SK-N-SH (cell line): ENCODE measurements at regions not wholly inside any gene's neighbourhood (a gene's known extent, or its start where the extent isn't known, plus 50 kb on each side); places are given as distances from the start of the nearest gene placed in this dataset.

ENCODE experiments used
- CTCF ChIA-PET: fragments of 300-600, 350-600 bp; formaldehyde crosslinking; extraction: SDS; loops from one replicate; lab custom pipeline; 2021; lab: Yijun Ruan, JAX
- POLR2A ChIA-PET: fragments of 350-600 bp; sonication (Branson Sonifier 250); formaldehyde crosslinking; extraction: SDS; loops from one replicate; lab custom pipeline; 2020; ENCODE audit warnings: antibody characterized with exemption, inconsistent platforms; lab: Yijun Ruan, JAX
- DNase-seq: peaks from one replicate; pipeline ENCODE4 v3.0.0; 2012
- H2AFZ ChIP-seq: fragments of 200-600 bp; sonication (generic); 2 replicates; pipeline ENCODE4 v1.8.1; 2016; ENCODE audit warnings: antibody characterized with exemption, mild to moderate bottlenecking, low read depth
- H3F3A ChIP-seq: fragments of 200-600 bp; sonication (generic); replicated peaks from 2 replicates; pipeline ENCODE3; 2016; ENCODE audit warnings: antibody characterized with exemption, mild to moderate bottlenecking; ENCODE audit not compliant: insufficient read depth
- H3K27ac ChIP-seq, 2 experiments: fragments of 200-500 bp in 1 of 2; fragments of 200-600 bp in 1 of 2; sonication (Bioruptor generic) in 1 of 2; sonication (generic), shearing (Covaris generic) in 1 of 2; 2 replicates each; pipeline versions ENCODE4 v1.5.1 to v1.6.1; 2014 to 2016; ENCODE audit warnings: low read depth in 2 of 2, inconsistent platforms in 1 of 2, low read length in 1 of 2, mild to moderate bottlenecking in 1 of 2, mixed read lengths in 1 of 2
- H3K27me3 ChIP-seq: fragments of 200-600 bp; sonication (generic), shearing (Covaris generic); 2 replicates; pipeline ENCODE4 v1.6.1; 2016; ENCODE audit warnings: mixed run types; ENCODE audit not compliant: insufficient read depth
- H3K36me3 ChIP-seq, 2 experiments: fragments of 200-500 bp in 1 of 2; fragments of 200-600 bp in 1 of 2; sonication (Bioruptor generic) in 1 of 2; sonication (generic) in 1 of 2; replicated peaks in 1 of 2; 2 replicates each; pipeline versions ENCODE3 to v1.5.1; 2014 to 2016; ENCODE audit warnings: low read length in 1 of 2, mild to moderate bottlenecking in 1 of 2; ENCODE audit not compliant: insufficient read depth in 2 of 2, control insufficient read depth in 1 of 2
- H3K4me1 ChIP-seq, 2 experiments: fragments of 200-500 bp in 1 of 2; fragments of 200-600 bp in 1 of 2; sonication (Bioruptor generic) in 1 of 2; sonication (generic), shearing (Covaris generic) in 1 of 2; 2 replicates each; pipeline versions ENCODE4 v1.5.1 to v1.6.1; 2014 to 2016; ENCODE audit warnings: low read depth in 1 of 2, low read length in 1 of 2, mixed run types in 1 of 2; ENCODE audit not compliant: insufficient read depth in 2 of 2, control insufficient read depth in 1 of 2
- H3K4me2 ChIP-seq: fragments of 200-600 bp; sonication (generic), shearing (Covaris generic); 2 replicates; pipeline ENCODE4 v1.6.1; 2017; ENCODE audit warnings: mixed run types
- H3K4me3 ChIP-seq, 2 experiments: fragments of 200-500 bp in 1 of 2; fragments of 200-600 bp in 1 of 2; sonication (Bioruptor generic) in 1 of 2; sonication (generic), shearing (Covaris generic) in 1 of 2; 2 replicates each; pipeline versions ENCODE4 v1.5.1 to v1.8.1; 2014 to 2016; ENCODE audit warnings: low read depth in 2 of 2, inconsistent platforms in 1 of 2, low read length in 1 of 2, mild to moderate bottlenecking in 1 of 2, mixed read lengths in 1 of 2, moderate library complexity in 1 of 2
- H3K79me2 ChIP-seq: fragments of 200-600 bp; sonication (generic); 2 replicates; pipeline ENCODE4 v1.8.1; 2017; ENCODE audit warnings: mild to moderate bottlenecking; ENCODE audit not compliant: insufficient read depth
- H3K9ac ChIP-seq: fragments of 200-600 bp; sonication (generic); 2 replicates; pipeline ENCODE4 v1.6.1; 2017; ENCODE audit warnings: mixed run types
- H3K9me2 ChIP-seq: fragments of 200-600 bp; sonication (generic); 2 replicates; pipeline ENCODE4 v1.6.1; 2017; ENCODE audit warnings: mixed run types
- H3K9me3 ChIP-seq: fragments of 200-600 bp; sonication (generic); 2 replicates; pipeline ENCODE4 v1.6.1; 2017; ENCODE audit warnings: mixed run types, mild to moderate bottlenecking, moderate library complexity
- H4K20me1 ChIP-seq: fragments of 200-600 bp; sonication (generic); 2 replicates; pipeline ENCODE4 v1.6.1; 2017; ENCODE audit warnings: mild to moderate bottlenecking, mixed run types; ENCODE audit not compliant: insufficient read depth
- EZH2phosphoT487 ChIP-seq: fragments of 200-600 bp; sonication (generic); IDR thresholded peaks from 2 replicates; pipeline ENCODE4 v1.6.1; 2017; ENCODE audit warnings: low read depth, mixed run types, mild to moderate bottlenecking, antibody characterized with exemption, moderate library complexity, borderline replicate concordance
- FOXM1 ChIP-seq: IDR thresholded peaks from 2 replicates; pipeline ENCODE4 v1.4.0; 2012; ENCODE audit warnings: low read depth, mild to moderate bottlenecking
- GATA2 ChIP-seq: sonication (generic); formaldehyde crosslinking; IDR thresholded peaks from 2 replicates; pipeline ENCODE4 v1.5.0; 2020; ENCODE audit warnings: mild to moderate bottlenecking, missing genetic modification reagents
- IRF3 ChIP-seq: fragments of 150-350 bp; IDR thresholded peaks from 2 replicates; pipeline ENCODE4 v1.6.1; 2016; ENCODE audit warnings: mild to moderate bottlenecking, low read depth, low read length
- MEF2A ChIP-seq: IDR thresholded peaks from 2 replicates; pipeline ENCODE4 v1.4.0; 2012; ENCODE audit warnings: low read depth, borderline replicate concordance
- NFIC ChIP-seq: IDR thresholded peaks from 2 replicates; pipeline ENCODE4 v1.4.0; 2012; ENCODE audit warnings: borderline replicate concordance
- NRF1 ChIP-seq: IDR thresholded peaks from 2 replicates; pipeline ENCODE4 v1.6.1; 2012; ENCODE audit warnings: low read depth, mild to moderate bottlenecking, low read length
- RAD21 ChIP-seq: IDR thresholded peaks from 2 replicates; pipeline ENCODE4 v1.6.1; 2012; ENCODE audit warnings: mild to moderate bottlenecking, low read length
- RCOR1 ChIP-seq: fragments of 150-350 bp; IDR thresholded peaks from 2 replicates; pipeline ENCODE4 v1.6.1; 2017; ENCODE audit warnings: antibody characterized with exemption, low read length
- RXRA ChIP-seq: IDR thresholded peaks from 2 replicates; pipeline ENCODE4 v1.4.0; 2012; ENCODE audit warnings: low read depth, mild to moderate bottlenecking, borderline replicate concordance
- SMC3 ChIP-seq: IDR thresholded peaks from 2 replicates; pipeline ENCODE4 v1.6.1; 2012; ENCODE audit warnings: low read depth, low read length, improper control_type of control experiment
- TAF1 ChIP-seq: IDR thresholded peaks from 2 replicates; pipeline ENCODE4 v1.6.1; 2012; ENCODE audit warnings: low read depth, mild to moderate bottlenecking, low read length, moderate library complexity, borderline replicate concordance
- TCF12 ChIP-seq: IDR thresholded peaks from 2 replicates; pipeline ENCODE4 v1.4.0; 2012
- USF2 ChIP-seq: fragments of 150-350 bp; IDR thresholded peaks from 2 replicates; pipeline ENCODE4 v1.6.1; 2017; ENCODE audit warnings: antibody characterized with exemption, low read length, low read depth, borderline replicate concordance
- YY1 ChIP-seq: IDR thresholded peaks from 2 replicates; pipeline ENCODE4 v1.4.0; 2012; ENCODE audit warnings: low read depth, mild to moderate bottlenecking
- ZBTB33 ChIP-seq: IDR thresholded peaks from 2 replicates; pipeline ENCODE4 v1.4.0; 2012; ENCODE audit warnings: low read depth, borderline replicate concordance
- WGBS: methylation state at CpG from one replicate; pipeline ENCODE4 v1.1.6; 2017; ENCODE audit warnings: low lambda C conversion rate; 5-methylcytosine and 5-hydroxymethylcytosine counted together

GRCh38 chr13:84566780-84567179, 684.5 kb upstream of the SLITRK1 start (continued):
- TF ChIP-seq IRF3 = no peak
- no peak for TF ChIP-seq NRF1
- no peak for TF ChIP-seq RCOR1

- Histone ChIP-seq H4K20me1 (no peaks in the 10 kb centered on the region), H3K36me3 (no peaks in the 10 kb centered on the region), H3F3A (no peaks in the 10 kb centered on the region), H3K27me3 (no peaks in the 10 kb centered on the region), H3K4me2 (no peak overlapping the region), H3K79me2 (no peaks in the 10 kb centered on the region), H2AFZ (no peak overlapping the region), H3K9ac (no peak overlapping the region), H3K4me3 (no peak overlapping the region), H3K9me2 (no peaks in the 10 kb centered on the region), H3K9me3 (no peaks in the 10 kb centered on the region), H3K4me1 (no peaks in the 10 kb centered on the region; a peak in 1 of 4 replicates), H3K27ac (no peak overlapping the region)
- ChIA-PET POLR2A (no interaction called here), CTCF (no interaction called here)
- TF ChIP-seq TCF12 (no peak), RAD21 (no peak), TAF1 (no peak), USF2 (no peak), IRF3 (no peak), NFIC (no peak), MEF2A (no peak), GATA2 (CRISPR knock-in tag) (no peak), ZBTB33 (no peak)
- DNase-seq = no peak
- 21% methylated on average over 3 of the region's 3 CpGs for WGBS
Measured at GRCh38 chr13:84563611-84564010, 681.3 kb upstream of the SLITRK1 start.

GRCh38 chr13:84553227-84553626, 671.0 kb upstream of the SLITRK1 start:
- no peak for TF ChIP-seq YY1
- TF ChIP-seq EZH2phosphoT487 = no peak
- TF ChIP-seq RAD21 = no peak
- TF ChIP-seq TAF1 = no peak
- TF ChIP-seq RXRA = no peak
- no peak for TF ChIP-seq RCOR1
- TF ChIP-seq SMC3 = no peak
- TF ChIP-seq FOXM1 = no peak
- H3F3A ChIP-seq = no peaks in the 10 kb centered on the region

More at GRCh38 chr13:84553227-84553626, 671.0 kb upstream of the SLITRK1 start:
- Histone ChIP-seq H3K36me3 (no peaks in the 10 kb centered on the region), H3K4me2 (no peak overlapping the region), H3K79me2 (no peaks in the 10 kb centered on the region), H3K9me2 (no peaks in the 10 kb centered on the region), H2AFZ (no peak overlapping the region), H3K4me3 (no peak overlapping the region), H3K9ac (no peak overlapping the region), H3K27ac (no peak overlapping the region), H3K27me3 (no peaks in the 10 kb centered on the region; the same call in 1 of the 2 replicates), H3K4me1 (no peaks in the 10 kb centered on the region), H3K9me3 (no peaks in the 10 kb centered on the region; the same call in 1 of the 2 replicates), H4K20me1 (no peaks in the 10 kb centered on the region)
- CTCF ChIA-PET = no interaction called here
- WGBS = 50% methylated on average over 5 of the region's 5 CpGs
- no peak for DNase-seq
- POLR2A ChIA-PET = no interaction called here
